ENCODE measurements at regions not wholly inside any gene's neighbourhood (a gene's known extent, or its start where the extent isn't known, plus 50 kb on each side); places are given as distances from the start of the nearest gene placed in this dataset.

DNA sequence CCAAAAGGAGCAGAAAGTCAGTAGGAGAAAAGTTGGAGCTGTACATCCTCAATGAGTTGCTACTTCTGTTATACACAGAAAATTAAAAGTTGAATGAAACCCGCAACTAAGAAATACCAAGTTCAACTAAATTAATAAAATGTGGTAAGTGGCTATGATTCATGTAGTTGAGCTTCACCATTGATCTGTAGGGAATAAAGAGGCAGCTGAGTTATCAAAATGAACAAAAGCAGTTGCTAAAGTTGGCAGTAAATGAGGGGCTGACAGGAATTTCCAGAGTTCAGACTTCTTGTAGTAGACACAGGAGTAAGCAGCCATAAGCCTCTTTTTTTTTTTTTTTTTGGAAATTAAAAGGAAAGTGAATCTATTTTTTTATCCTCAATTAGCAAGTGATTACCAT lies 234.6 kb downstream of the POSTN start:
- H3K36me3 ChIP-seq (ENCODE audit: insufficient read depth, low read length): no peaks in the 10 kb centered on the region
- no peak overlapping the region for H3K4me2 ChIP-seq (ENCODE audit: low read length)
- peaks cover 26% of the 10 kb centered on the region for H3K4me1 ChIP-seq (ENCODE audit: control insufficient read depth, insufficient read depth, low read length)
- no peak overlapping the region for H3K9ac ChIP-seq (ENCODE audit: low read depth, low read length)
- no peaks in the 10 kb centered on the region for H3K9me3 ChIP-seq (replicated peaks; ENCODE audit: low read length)
- H3K27me3 ChIP-seq (ENCODE audit: control insufficient read depth, insufficient read depth, low read length): no peaks in the 10 kb centered on the region
- H3K4me3 ChIP-seq (ENCODE audit: low read length): no peak overlapping the region

DNA sequence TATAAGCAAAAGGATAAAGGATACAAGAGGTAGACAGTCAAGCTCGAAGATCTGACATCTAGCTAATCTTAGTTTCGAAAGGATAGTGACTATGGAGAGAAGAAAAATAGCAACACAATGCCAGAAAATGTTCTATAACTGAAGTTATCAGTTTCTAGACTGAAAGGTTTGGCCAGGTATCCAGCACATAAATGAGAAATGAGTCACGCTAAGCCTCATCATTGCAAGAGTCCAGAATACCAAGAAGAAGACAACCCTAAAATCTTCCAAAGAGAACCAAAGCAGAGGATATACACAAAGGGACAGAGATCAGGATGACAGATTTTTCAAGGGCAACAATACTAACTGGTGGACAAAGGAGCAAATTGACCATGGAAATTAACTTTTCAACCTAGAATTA lies 237.0 kb downstream of the POSTN start:
- peaks cover 25% of the 10 kb centered on the region for H3K4me1 ChIP-seq (ENCODE audit: control insufficient read depth, insufficient read depth, low read length)
- no peak overlapping the region for H3K4me2 ChIP-seq (ENCODE audit: low read length)
- no peaks in the 10 kb centered on the region for H3K9me3 ChIP-seq (replicated peaks; ENCODE audit: low read length)
- no peak overlapping the region for H3K4me3 ChIP-seq (ENCODE audit: low read length)
- no peaks in the 10 kb centered on the region for H3K27me3 ChIP-seq (ENCODE audit: control insufficient read depth, insufficient read depth, low read length)
- no peaks in the 10 kb centered on the region for H3K36me3 ChIP-seq (ENCODE audit: insufficient read depth, low read length)
- no peak overlapping the region for H3K9ac ChIP-seq (ENCODE audit: low read depth, low read length)

- Histone ChIP-seq H3K4me2 (ENCODE audit: low read length) (peak overlapping the region; percentile 55), H3K36me3 (ENCODE audit: insufficient read depth, low read length) (no peaks in the 10 kb centered on the region), H3K9ac (ENCODE audit: low read depth, low read length) (peak overlapping the region; percentile 62), H3K9me3 (replicated peaks; ENCODE audit: low read length) (no peaks in the 10 kb centered on the region), H3K4me3 (ENCODE audit: low read length) (no peak overlapping the region), H3K4me1 (ENCODE audit: control insufficient read depth, insufficient read depth, low read length) (peaks cover 19% of the 10 kb centered on the region), H3K27me3 (ENCODE audit: control insufficient read depth, insufficient read depth, low read length) (no peaks in the 10 kb centered on the region)
Observed at GRCh38 chr13:37360556-37360955, 238.0 kb downstream of the POSTN start.

GRCh38 chr13:37357548-37357947 lies 241.0 kb downstream of the POSTN start:
- Histone ChIP-seq H3K27me3 (ENCODE audit: control insufficient read depth, insufficient read depth, low read length) (no peaks in the 10 kb centered on the region), H3K36me3 (ENCODE audit: insufficient read depth, low read length) (no peaks in the 10 kb centered on the region), H3K4me3 (ENCODE audit: low read length) (no peak overlapping the region), H3K9me3 (replicated peaks; ENCODE audit: low read length) (no peaks in the 10 kb centered on the region), H3K4me2 (ENCODE audit: low read length) (no peak overlapping the region), H3K4me1 (ENCODE audit: control insufficient read depth, insufficient read depth, low read length) (peaks cover 19% of the 10 kb centered on the region), H3K9ac (ENCODE audit: low read depth, low read length) (no peak overlapping the region)

DNA sequence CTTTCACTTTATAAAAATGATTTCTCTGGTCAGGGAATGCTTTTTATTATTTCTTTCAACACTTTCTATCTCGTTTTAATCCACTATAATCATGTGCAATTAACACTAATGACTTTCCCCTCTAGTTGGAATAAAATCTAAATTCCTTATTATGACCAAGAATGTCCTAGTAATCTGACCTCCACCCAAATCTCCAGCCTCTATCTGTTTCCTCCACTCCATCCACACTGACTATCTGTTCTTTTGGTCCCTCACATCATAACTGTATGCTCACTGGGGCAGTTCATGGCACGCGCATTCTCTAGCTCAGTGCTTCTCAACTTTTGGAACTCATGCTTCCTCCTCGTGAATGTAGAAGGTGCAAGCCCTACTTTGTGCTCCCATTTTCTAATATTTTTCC lies 244.7 kb downstream of the POSTN start:
- no peaks in the 10 kb centered on the region for H3K4me1 ChIP-seq (ENCODE audit: control insufficient read depth, insufficient read depth, low read length)
- no peaks in the 10 kb centered on the region for H3K9me3 ChIP-seq (replicated peaks; ENCODE audit: low read length)
- no peak overlapping the region for H3K4me3 ChIP-seq (ENCODE audit: low read length)
- no peak overlapping the region for H3K4me2 ChIP-seq (ENCODE audit: low read length)
- H3K9ac ChIP-seq (ENCODE audit: low read depth, low read length): no peak overlapping the region
- H3K27me3 ChIP-seq (ENCODE audit: control insufficient read depth, insufficient read depth, low read length): no peaks in the 10 kb centered on the region
- no peaks in the 10 kb centered on the region for H3K36me3 ChIP-seq (ENCODE audit: insufficient read depth, low read length)

DNA sequence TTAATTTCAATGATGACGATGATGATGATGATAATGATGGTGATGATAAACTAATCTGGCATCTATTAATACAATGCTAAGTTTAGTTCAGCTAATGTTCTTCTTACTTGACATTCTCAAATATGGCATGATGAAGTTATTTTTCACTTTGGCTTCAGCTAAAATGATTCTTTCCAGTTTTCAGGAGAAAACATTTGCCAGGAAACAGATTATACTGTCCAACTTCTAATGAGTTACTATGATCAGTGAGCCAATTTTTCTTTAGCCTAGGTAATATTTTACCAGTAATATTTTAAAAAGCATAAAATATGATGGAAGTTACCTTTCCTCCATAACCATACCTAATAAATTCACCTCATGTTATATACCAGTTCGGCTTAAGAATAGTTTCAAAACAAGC lies 245.7 kb upstream of the CSNK1A1L start:
- Histone ChIP-seq H3K36me3 (ENCODE audit: insufficient read depth, low read length) (no peaks in the 10 kb centered on the region), H3K9me3 (replicated peaks; ENCODE audit: low read length) (no peaks in the 10 kb centered on the region), H3K4me2 (ENCODE audit: low read length) (no peak overlapping the region), H3K4me3 (ENCODE audit: low read length) (no peak overlapping the region), H3K27me3 (ENCODE audit: control insufficient read depth, insufficient read depth, low read length) (no peaks in the 10 kb centered on the region), H3K9ac (ENCODE audit: low read depth, low read length) (no peak overlapping the region), H3K4me1 (ENCODE audit: control insufficient read depth, insufficient read depth, low read length) (no peaks in the 10 kb centered on the region)

DNA sequence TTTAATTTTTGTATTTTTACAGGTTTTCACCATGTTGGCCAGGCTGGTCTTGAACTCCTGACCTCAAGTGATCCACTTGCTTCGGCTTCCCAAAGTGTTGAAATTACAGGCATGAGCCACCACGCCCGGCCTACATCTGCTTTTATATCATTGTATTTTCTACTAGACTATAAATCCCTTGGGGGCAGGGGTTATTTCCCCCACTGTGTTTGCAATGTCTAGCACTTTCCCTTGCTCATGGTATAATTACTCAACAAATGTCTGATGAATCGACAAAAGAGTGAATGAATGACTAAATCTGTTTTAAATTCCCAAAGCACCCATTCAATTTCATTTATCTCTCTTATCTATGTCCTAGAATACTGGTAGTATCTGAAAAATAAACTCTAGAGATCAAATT lies 244.5 kb upstream of the CSNK1A1L start:
- Histone ChIP-seq H3K4me3 (ENCODE audit: low read length) (no peak overlapping the region), H3K4me1 (ENCODE audit: control insufficient read depth, insufficient read depth, low read length) (no peaks in the 10 kb centered on the region), H3K36me3 (ENCODE audit: insufficient read depth, low read length) (no peaks in the 10 kb centered on the region), H3K27me3 (ENCODE audit: control insufficient read depth, insufficient read depth, low read length) (no peaks in the 10 kb centered on the region), H3K4me2 (ENCODE audit: low read length) (no peak overlapping the region), H3K9ac (ENCODE audit: low read depth, low read length) (no peak overlapping the region), H3K9me3 (replicated peaks; ENCODE audit: low read length) (no peaks in the 10 kb centered on the region)

- Histone ChIP-seq H3K27me3 (ENCODE audit: control insufficient read depth, insufficient read depth, low read length) (no peaks in the 10 kb centered on the region), H3K9me3 (replicated peaks; ENCODE audit: low read length) (no peaks in the 10 kb centered on the region), H3K4me1 (ENCODE audit: control insufficient read depth, insufficient read depth, low read length) (no peaks in the 10 kb centered on the region), H3K36me3 (ENCODE audit: insufficient read depth, low read length) (no peaks in the 10 kb centered on the region), H3K4me2 (ENCODE audit: low read length) (no peak overlapping the region), H3K9ac (ENCODE audit: low read depth, low read length) (no peak overlapping the region), H3K4me3 (ENCODE audit: low read length) (no peak overlapping the region)
Observed at GRCh38 chr13:37348916-37349643, 243.6 kb upstream of the CSNK1A1L start.

GRCh38 chr13:37345869-37346268 lies 240.4 kb upstream of the CSNK1A1L start:
- no peak overlapping the region for H3K4me2 ChIP-seq (ENCODE audit: low read length)
- H3K36me3 ChIP-seq (ENCODE audit: insufficient read depth, low read length): no peaks in the 10 kb centered on the region
- no peaks in the 10 kb centered on the region for H3K27me3 ChIP-seq (ENCODE audit: control insufficient read depth, insufficient read depth, low read length)
- no peaks in the 10 kb centered on the region for H3K9me3 ChIP-seq (replicated peaks; ENCODE audit: low read length)
- no peak overlapping the region for H3K9ac ChIP-seq (ENCODE audit: low read depth, low read length)
- no peak overlapping the region for H3K4me3 ChIP-seq (ENCODE audit: low read length)
- no peaks in the 10 kb centered on the region for H3K4me1 ChIP-seq (ENCODE audit: control insufficient read depth, insufficient read depth, low read length)

GRCh38 chr13:37345391-37345790 lies 239.9 kb upstream of the CSNK1A1L start:
- Histone ChIP-seq H3K27me3 (ENCODE audit: control insufficient read depth, insufficient read depth, low read length) (no peaks in the 10 kb centered on the region), H3K4me2 (ENCODE audit: low read length) (no peak overlapping the region), H3K9ac (ENCODE audit: low read depth, low read length) (no peak overlapping the region), H3K4me3 (ENCODE audit: low read length) (no peak overlapping the region), H3K4me1 (ENCODE audit: control insufficient read depth, insufficient read depth, low read length) (no peaks in the 10 kb centered on the region), H3K9me3 (replicated peaks; ENCODE audit: low read length) (no peaks in the 10 kb centered on the region), H3K36me3 (ENCODE audit: insufficient read depth, low read length) (no peaks in the 10 kb centered on the region)

DNA sequence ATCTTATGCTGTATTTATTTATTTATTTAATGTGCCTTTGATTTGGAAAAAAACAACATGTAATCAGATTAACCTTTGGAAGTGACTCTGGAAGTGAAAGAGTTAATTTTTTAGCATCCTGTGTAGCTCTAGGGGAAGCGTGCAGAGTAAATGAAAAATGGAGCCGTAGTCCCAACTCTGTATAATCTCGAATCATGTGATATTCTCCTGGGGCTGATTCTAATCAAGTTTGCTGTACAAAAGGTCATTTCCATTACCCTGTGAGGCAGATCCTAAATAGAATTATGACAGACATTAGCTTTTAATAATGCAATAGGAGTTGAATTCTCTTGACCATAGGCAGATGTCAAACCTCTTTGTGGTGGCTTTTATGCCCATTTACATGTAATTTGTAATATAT lies 238.6 kb upstream of the CSNK1A1L start:
- Histone ChIP-seq H3K4me2 (ENCODE audit: low read length) (no peak overlapping the region), H3K9ac (ENCODE audit: low read depth, low read length) (no peak overlapping the region), H3K4me3 (ENCODE audit: low read length) (no peak overlapping the region), H3K9me3 (replicated peaks; ENCODE audit: low read length) (no peaks in the 10 kb centered on the region), H3K27me3 (ENCODE audit: control insufficient read depth, insufficient read depth, low read length) (no peaks in the 10 kb centered on the region), H3K36me3 (ENCODE audit: insufficient read depth, low read length) (no peaks in the 10 kb centered on the region), H3K4me1 (ENCODE audit: control insufficient read depth, insufficient read depth, low read length) (no peaks in the 10 kb centered on the region)

DNA sequence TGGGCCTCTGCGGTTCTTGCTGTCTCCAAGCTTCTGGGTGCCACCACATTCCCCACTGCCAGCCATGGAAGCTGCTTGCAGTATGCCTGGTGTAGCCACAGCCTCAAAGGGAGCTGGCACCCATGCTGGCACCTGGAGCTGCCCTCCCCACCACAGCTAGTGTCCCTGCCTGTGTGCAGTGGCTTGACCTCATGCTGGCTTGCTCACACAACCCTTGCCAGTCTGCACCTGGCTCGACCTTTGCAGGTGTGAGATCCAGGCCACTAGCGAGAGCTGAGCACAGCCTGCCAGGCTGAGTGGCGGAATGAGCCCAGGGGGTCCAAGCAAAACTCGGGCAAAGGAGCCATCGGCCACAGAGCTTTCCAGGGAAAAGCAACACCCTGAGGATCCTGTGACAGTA lies 236.7 kb upstream of the CSNK1A1L start:
- Histone ChIP-seq H3K9ac (ENCODE audit: low read depth, low read length) (no peak overlapping the region), H3K4me3 (ENCODE audit: low read length) (no peak overlapping the region), H3K27me3 (ENCODE audit: control insufficient read depth, insufficient read depth, low read length) (no peaks in the 10 kb centered on the region), H3K9me3 (replicated peaks; ENCODE audit: low read length) (no peaks in the 10 kb centered on the region), H3K4me2 (ENCODE audit: low read length) (no peak overlapping the region), H3K4me1 (ENCODE audit: control insufficient read depth, insufficient read depth, low read length) (no peaks in the 10 kb centered on the region), H3K36me3 (ENCODE audit: insufficient read depth, low read length) (no peaks in the 10 kb centered on the region)
